ENCODE measurements at regions not wholly inside any gene's neighbourhood (a gene's known extent, or its start where the extent isn't known, plus 50 kb on each side); places are given as distances from the start of the nearest gene placed in this dataset.

DNA sequence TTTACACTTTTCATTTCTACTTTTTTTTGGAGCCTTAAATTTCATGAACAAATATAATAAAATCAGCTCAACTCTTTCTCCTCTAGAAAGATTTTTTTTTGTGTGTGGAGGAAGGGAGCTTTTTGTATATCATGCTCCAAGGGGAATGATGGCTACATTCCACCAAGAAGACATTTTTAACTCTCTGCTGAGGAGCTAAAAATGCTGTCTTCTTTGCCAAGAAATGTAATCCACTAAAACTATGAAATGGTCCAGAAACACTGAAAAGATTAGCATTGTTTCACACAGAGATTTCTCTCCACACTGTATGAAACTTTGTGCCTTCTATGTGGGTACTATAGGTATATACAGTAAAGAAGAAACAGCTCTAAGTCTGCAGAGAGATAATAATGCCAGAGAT is 74.1 kb upstream of the ANK3 start:
- DNase-seq: no peak

DNA sequence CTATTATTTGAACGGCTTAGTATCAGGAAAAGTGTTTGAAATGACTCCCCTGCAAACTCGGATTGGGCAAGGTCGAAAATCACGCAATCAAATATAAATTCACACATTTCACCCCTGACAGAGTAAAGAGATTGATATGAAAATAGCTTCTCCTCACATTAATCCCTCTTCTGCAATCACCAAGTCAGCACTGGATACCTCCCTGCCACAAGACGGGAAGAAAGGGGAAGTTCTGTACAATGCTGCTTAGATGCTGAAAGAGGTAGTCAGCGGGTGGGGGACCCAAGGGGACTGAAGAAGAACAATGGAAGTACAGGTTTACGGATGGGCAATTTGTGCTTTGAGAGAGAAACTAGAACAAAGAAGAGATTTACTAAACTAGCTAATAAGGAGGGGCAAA is 72.0 kb upstream of the ANK3 start:
- DNase-seq: no peak

DNA sequence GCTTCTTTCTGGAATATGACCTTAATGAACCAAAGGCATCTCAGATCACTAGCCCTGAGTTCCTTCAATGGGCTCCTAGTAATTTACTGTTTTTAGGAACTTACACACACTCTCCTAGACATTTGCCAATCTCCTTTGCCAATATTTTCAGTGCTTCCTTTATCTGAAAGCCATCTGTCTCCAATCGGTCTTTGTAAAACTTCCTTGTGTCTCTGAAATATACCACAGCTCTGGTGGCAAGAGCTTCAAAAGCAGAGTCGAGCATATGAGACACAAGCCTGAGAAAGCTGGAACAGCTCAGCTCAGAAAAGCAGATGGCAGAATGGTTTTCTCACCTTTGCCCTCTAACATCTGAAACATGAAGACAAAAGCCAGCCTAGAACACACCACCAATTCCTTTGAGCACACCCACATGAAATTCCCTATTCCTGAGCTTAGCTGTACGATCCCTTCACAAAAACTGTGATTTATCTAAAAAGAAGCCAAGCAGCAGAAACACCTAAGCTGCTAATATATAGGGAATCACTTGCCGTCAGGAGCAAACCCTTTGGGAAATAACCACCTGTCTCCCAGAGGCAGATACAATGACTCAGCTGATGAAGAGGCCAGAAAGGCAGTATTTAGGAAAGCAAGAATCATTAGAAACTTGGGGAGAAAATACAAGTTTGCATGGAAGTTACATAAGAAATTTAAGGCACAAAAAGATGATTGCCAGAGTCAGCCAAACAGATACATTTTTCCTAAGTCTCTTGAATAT is 70.2 kb upstream of the ANK3 start:
- no peak for DNase-seq

DNA sequence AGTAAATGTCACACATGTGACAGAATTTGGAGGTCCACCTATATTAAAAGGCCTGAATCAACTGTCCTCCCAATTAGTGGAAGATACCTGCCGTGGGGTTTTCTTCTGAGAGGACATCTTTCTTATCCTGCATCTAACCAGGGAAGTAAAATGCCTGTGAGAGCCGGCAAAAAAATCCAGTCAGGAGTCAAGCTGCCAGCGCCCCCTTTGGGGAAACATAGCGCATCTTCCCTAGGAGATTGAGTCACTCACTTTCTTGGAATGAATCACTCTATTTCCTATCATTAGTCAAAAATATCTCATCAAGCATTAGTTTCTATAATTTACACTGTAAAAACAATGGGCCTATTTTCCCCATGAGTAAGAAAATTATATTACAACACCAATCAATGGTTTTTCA is 66.4 kb upstream of the ANK3 start:
- no peak for DNase-seq

DNA sequence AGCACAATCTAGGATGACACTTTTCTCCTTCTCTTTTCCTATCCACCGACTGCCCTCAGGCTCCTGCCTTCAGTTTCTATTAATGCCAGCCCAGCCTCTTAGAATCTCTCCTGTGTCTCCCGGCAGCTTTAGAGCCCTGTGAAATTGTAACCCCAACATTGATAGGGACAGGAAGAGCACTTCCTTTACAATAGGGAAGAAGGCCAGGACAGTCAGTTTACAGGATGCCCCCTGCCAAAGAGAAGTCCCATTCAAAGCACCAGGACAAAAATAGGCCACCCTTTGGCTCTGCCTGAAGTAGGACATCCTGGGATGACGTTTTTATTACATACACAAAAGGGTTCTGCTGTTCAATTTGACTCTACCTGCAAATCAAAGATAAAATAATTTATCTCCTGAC is 64.7 kb upstream of the ANK3 start:
- DNase-seq: no peak

DNA sequence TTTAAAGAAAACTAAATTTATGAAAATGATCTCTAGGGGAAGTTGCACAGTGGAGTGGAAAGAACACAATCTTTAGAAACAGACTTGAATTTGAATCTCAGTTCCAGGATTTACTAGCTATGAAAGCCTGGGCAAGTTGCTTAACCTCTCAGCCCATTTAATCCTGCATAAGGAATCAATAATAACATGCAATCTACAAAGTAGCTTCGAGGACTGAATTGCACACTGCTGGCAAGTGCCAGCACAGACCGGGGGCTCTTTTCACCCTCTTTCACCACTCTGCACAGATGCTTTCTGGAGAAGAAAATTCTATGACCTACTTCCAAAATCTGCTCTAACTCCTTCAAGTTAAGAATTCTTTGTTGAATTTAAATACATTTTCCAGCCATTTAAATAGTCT is 63.4 kb upstream of the ANK3 start:
- DNase-seq: no peak

DNA sequence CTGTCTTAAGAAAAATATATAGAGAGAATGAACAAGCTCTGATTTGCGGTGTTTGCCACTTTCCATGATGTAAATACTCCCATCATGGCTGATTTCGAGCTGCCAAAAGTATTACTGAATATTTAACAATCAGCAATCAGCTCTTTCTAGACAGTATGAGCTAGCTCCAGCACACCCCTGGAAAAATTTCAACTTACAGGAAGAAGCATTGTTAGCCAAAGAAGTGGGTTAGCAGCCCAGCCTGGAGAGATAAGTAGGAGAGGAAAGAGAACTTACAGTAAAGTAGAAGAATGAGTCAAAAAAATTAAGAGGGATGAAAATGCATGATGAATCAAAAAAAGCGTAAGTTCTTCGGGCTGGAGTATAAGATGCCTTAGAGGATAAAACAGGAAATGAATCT is 60.6 kb upstream of the ANK3 start:
- no peak for DNase-seq

DNA sequence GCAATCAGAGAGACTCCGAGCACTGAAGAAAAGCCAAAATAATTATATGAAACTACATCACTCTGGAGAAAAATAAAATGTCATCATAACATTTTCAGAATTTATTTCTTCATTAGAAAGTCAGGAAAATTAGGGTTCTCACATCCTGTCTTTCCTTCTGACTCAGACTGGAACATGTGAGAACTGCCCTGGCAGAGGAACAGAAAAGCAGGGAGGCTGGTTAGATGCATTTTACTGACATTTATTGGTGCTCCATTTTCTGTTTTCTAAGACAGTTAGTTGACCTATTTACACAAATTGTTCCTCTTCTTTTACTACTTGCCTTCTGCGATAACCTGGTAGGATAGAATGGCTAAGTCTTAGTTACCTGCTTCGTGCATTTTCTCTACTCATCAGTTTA is 58.6 kb upstream of the ANK3 start:
- DNase-seq: no peak

DNA sequence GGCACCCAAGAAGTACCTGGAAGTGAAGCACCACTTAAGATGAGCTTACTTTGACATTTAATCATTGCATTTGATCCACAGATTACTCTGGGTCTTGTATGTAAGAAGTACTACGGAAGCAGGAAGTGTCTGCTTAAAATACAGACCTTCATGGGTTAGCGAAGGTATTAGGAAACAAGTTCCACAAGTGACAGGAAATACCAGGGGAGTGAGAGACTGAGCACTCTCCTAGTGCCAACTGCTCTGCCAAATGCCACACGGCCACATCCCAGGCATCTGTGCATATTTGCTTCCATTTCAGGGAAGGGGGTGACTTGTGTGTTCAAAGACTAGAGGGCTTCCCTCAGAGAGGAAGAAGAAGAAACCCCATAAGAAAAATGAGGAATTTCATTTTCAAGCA is 57.2 kb upstream of the ANK3 start:
- peak; percentile 1 for DNase-seq

DNA sequence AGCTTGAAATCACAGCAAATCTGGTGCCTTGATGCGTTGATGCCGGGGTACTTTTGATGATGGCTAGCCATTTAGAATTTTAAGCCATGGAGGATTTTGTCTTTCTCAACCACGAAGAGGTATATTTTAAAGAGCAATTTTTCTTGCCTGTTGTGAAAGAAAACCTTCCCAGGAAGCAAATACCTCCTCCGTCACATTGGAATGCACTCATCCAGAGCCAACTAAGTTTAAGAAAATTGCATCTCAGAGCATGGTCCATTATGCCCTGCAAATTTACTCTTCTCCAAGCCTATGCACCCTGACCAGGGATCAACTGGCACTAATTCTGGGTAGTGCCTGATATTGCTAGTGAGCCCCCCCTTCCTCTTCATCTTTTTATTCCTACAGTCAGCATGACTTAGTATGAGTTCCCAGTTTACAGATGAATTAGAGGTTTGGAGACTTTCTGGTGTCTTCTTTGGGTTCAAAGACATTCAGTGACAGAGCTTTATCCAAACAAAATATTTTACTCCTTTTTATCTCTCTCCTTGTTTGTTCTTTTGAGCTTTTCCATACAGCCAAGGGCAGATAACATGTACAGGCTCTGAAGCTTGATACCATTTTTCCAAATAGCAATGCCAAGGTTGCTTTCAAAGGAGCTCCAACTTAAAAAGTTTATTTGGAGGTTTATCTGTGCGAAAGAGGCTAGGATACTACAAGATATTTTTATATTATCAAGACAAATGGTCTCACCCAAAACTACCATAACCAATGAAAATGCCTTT is 56.6 kb upstream of the ANK3 start:
- DNase-seq: no peak

DNA sequence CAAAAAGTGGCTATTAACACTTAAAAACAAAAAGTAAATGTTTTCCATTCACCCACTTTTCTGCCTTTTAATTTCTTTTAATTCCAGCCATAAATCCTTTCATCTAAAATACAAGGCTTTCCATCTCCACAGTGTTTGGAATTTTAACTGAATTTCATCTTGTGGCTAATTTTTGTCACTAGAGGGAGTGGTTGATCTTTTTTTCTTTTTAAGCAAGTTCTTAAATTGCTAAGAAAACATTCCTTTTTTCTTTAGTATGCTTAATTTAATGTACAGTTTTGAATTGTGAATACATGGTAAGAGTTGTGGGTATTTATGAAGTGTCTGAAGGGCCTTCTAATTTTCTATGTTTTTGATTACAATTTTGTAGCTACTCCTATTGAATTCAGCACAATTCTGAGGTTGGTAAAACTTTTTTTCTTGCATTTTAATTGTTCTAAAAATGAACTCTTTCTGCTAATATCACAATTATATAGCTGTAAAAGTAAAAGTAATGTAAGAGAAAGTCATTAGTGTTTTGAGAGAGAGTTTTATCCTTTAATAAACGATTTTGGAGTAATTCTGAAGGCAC is 54.9 kb upstream of the ANK3 start:
- peak; percentile 8 for DNase-seq

DNA sequence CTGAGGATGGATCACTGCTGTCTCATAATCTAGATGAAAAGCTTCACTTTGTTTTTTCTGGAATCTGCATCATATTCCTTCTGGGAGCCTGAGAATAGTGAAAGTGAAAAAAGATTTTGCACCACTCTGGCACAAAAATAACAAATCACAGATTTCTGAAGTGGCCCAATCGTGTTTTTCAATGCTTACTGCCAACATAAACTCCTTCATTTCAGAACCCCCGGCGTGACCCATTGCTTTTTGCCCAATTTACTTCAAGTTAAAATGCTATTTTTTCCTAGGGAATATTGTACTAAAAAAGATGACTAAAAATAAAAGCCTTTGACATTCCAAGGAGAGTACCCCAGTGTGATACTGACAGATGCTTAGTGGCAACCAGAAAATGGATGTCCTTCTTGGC is 53.7 kb upstream of the ANK3 start:
- no peak for DNase-seq

DNA sequence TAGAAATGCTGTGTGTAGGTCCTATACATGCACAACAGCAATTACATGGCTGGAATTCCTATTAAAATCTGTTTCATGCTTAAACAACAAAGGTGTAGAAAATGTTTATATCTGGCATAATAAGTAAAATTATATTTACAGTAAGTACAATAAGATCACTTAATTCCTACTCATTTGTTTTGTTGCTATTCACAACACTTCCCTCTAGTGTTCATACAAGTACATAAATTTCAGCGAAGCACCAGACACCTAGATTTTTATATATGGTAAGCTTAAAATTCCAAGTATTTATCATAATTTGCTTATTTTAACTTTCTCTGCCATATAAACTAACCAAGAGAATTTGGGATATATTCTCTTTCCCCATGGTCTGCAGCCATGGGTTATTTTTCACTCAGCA is 51.8 kb upstream of the ANK3 start:
- no peak for DNase-seq

DNA sequence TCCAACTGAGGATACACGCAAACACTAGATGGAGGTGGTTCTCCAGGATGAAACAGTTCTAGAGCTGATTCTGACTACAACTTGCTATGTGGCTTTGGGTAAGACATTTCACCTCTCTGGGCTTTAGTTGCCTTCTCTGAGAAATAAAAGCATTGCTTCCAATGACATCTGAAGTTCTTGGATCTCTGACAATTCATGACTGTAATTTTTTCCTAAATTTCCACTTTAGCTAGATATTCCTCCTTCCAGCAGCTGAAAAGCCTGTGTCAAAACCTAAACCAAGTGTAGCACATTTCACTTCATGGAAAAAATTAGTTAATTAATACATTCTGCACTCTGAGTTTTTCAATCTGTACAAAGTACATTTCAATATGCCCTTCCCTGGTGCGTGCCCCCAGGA is 50.0 kb upstream of the ANK3 start:
- DNase-seq: no peak

Measured in CD4-positive, alpha-beta T cell treated with Interleukin-21 for 1 hour (primary cell).